ENCODE measurements at regions not wholly inside any gene's neighbourhood (a gene's known extent, or its start where the extent isn't known, plus 50 kb on each side); places are given as distances from the start of the nearest gene placed in this dataset.
"Not testable (repeated sequence)": the region's sequence is repeated elsewhere in the genome, so short reads cannot be mapped to it uniquely, and the experiment has no call there.

DNA sequence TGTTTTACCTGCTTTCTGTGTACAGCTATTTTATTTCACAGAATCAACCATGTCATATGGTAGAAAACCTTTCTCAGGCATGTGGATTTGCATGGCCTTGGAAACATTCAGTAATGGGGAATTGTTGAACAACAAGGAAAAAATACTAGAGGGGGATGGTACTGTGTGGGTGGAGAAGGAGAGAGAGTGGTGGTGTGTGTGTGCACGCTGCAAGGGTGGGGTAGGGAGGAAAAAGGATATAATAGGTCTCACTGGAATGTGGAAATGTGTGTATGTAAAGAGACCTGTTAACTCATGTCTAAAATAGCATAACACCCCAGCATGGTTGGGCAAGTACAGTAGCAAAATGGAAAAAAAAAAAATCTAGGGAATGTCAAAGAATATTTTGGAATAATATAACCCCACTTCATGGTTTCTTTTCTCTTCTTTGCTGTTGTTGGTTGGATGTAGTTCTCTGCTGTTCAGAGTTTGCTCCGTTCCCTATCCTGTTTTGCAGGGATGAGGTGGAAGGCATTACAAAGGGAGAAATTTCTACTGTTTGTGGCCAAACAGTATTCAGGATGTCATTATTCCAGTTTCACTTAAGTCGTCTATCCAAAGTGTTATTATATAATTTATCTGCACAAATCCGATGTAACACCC lies 93.9 kb upstream of the CITED2 start:
- in situ Hi-C loops (cut with HindIII; ENCODE audit: low sequenced_read_pairs) = no loop called here

DNA sequence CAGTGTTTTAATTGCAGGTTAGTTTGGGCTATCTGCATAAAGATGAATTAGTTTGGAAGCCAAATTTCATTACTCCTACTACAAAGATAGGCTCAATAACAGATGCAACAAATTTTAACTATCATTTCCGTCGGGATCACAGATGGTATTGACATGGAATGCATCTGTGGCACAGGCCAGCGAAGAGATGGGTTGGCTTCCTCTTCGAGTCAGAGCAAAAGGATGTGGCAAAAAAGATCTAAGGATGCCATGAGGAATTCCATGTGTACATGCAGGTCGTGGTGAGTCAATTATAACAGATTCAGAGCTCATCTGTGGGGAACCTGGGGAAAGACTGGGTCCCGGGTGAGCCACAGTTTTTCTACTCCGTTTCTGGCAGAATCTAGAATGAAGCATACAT lies 83.0 kb upstream of the CITED2 start:
- in situ Hi-C loops (cut with HindIII; ENCODE audit: low sequenced_read_pairs) = no loop called here

DNA sequence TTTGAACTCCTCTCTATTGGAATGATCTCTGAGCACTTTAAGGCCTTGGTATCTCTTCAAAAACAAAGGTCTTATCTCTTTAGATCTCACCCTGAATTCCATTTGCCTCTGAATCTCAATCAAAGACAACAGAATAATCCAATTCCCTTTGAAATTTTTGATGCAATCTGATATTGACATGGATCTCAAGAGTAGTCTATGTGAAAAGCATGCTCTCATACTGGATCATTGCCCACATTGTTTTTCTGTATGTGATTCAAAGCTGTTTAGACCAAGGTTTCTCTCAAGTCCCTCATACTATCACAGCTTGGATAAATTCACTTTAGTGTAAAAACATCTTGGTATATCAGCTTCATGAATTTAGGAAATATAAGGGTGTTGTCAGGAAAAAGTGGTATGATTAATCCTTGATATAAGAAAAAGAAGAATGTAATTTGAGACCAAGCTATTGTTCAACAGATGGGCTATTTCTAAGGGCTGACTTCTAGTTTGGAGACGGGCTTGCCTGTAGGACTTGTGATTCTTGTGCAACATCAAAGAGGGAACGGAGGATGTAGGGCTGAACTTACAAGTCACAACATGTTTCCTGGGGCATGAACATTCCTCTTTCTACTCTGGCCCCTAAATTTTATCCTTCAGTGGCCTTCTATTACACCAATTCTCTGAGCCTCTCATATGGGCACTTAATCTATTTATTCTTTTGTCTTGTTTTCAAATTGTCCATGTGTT lies 77.9 kb upstream of the CITED2 start:
- in situ Hi-C loops (cut with HindIII; ENCODE audit: low sequenced_read_pairs) = no loop called here

DNA sequence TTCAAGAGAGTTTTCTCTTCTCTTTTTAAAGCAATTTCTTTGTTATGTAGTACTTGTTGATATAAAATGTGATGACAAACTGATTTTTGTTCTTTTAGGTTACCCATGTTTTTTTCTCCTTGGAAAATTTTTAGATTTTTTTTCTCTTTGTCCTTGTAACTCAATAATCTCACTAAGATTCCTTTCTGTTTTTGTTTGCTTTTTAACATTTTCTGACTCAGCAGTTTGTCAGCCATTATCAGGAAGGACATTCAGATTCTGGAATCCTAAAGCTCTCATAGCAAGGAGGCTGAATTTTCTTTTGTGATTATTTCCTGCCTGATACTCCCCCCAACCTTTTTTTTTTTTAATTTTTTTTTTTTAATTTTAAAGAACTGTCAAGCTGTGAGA lies 75.2 kb upstream of the CITED2 start:
- in situ Hi-C loops (cut with HindIII; ENCODE audit: low sequenced_read_pairs) = no loop called here

DNA sequence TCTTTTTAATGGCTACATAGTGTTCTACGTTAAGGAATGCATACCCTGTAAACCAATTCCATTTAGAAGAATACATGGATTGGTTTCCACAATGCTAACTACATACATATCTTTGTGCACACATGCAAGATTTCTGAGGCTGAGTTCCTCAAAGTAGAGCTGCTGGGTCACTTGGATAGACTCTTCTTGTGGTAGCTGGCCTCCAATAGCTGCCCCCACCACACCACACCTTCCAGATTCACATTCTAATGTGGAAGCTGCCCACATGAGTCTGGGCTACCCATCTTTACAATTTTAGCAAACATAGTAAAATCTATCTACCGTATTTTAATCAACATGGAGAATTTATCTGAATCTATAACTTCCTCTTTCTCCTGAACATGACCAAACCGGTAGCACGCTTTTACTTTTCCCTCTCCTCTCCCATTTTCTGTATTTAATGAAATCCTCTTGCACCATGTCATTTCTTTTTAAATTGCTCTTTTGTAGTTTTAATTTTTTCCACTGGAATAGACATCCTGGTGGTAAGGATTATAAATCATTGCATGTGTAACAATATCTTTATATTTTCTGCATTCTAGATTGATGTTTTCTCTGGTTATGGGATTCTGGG lies 74.7 kb upstream of the CITED2 start:
- in situ Hi-C loops (cut with HindIII; ENCODE audit: low sequenced_read_pairs) = no loop called here

DNA sequence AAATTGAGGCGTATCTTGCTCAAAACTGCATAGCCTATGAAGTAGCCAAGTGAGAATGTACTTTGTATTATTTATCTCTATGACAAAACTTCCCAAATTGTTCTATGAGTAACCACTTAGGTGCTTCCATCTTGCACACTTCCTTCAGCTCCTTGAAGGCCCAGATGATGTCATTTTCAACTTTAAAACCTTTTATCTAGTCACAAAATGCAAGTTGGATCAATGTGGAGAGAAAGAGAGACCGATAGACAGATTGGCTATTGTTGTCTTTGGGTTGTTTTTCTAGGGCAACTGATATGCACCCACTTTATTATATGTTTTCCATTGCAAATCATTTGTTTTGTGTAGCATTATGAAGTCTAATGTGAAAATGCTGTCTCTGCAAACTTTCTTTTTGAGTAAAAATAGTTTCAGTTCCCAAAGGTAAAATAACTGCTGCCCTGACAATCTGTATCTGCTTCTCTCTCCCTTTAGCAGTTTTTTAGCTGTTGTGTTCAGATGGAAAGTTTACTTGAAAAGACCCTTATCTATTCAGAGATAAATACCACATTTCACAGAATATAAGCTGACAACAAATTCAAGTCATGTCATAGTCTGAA lies 73.7 kb upstream of the CITED2 start:
- in situ Hi-C loops (cut with HindIII; ENCODE audit: low sequenced_read_pairs) = no loop called here

DNA sequence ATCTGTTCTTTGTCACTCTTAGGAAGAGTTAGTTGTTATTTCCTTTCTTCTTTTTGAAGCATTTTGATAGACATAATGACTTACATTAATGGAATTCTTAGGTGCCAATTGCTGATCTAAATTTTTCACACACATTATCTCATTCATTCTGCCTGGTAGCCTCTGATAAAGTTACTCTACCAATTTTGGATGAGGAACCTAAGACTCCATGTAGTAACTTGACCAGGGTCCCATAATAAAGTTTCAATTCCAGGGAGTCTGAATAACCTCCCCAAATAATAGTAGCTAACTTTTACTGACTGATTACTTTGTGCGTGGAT lies 73.2 kb upstream of the CITED2 start:
- in situ Hi-C loops (cut with HindIII; ENCODE audit: low sequenced_read_pairs) = no loop called here

DNA sequence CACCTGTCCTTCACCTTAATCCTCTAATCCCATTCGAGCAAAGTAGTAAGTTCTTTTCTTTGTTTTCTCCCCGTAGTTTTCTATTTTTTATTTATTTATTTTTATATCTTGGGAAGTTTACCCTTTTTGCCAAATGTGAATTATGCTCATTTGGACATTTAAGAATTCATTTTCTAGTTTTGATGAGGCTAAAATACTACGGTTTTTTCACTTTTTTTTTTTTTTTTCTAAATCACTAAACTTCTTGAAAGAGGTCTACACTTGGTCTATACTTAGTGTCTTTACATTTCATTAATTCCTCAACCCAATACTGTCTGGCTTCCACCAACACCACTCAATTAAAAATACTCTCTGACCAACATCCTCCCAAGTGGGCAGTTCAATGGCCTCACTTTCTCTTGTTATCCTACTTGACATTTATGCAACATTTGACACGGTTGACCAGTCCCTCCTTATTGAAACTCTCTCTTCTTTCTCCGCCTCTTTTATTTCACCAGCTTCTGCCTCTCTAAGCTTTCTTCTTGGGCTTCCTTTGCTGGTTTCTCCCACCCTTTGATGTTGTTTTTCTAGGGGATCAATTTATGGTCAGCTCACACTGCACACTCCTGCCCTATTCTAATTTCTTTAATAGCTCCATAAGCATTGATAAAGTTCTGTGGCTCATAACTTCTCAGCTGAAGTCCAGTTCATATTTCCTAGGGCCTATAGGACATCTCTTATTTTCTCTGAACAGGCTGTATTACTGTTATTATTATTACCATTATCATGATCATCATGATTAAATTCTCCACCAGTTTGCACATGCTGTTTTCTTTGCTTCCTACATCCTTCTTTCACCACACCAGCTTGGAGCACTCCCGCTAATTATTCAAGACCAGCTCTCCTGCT lies 72.6 kb upstream of the CITED2 start:
- in situ Hi-C loops (cut with HindIII; ENCODE audit: low sequenced_read_pairs) = no loop called here

DNA sequence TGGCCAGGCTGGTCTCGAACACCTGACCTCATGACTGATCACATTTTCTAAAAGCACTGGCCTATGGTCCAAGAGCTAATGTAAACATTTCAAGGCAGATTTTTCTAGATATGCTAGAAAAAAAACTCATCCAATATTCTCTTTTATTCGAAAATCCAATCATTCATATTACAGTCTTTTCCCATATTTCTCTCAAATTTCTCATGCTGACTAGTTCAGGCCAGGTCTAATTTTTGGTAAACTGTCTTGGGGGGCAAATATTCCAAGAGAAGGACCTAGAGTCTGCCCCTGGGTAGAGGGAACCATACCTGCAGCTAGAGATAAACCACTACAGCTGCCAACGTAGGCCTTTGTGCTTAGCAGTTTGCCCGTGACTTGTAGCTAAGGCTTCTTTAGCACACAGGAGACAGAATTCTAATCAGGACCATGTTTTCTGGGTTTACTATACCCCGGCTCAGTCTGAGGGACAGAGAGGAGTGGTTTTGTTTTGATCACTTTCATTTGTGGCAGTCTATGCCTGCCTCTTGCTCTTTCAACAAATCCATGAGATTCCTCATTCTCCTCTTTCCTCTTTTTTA lies 71.8 kb upstream of the CITED2 start:
- in situ Hi-C loops (cut with HindIII; ENCODE audit: low sequenced_read_pairs) = no loop called here

DNA sequence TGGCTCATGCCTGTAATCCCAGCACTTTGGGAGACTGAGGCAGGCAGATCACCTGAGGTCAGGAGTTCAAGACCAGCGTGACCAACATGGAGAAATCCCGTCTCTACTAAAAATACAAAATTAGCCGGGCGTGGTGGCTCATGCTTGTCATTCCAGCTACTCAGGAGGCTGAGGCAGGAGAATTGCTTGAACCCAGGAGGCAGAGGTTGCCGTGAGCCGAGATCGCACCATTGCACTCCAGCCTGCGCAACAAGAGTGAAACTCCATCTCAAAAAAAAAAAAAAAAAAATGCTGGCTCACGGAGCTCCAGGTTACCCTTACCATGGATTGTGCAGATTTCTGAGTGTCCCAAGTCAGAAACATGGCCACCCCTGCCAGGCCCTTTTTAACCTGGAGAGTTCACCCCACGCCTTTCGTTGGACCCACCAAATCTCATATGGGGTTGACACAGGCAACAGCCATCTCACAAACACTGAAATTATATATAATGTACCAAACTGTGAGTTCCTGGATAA lies 69.9 kb upstream of the CITED2 start:
- in situ Hi-C loops (cut with HindIII; ENCODE audit: low sequenced_read_pairs) = not testable (repeated sequence)

DNA sequence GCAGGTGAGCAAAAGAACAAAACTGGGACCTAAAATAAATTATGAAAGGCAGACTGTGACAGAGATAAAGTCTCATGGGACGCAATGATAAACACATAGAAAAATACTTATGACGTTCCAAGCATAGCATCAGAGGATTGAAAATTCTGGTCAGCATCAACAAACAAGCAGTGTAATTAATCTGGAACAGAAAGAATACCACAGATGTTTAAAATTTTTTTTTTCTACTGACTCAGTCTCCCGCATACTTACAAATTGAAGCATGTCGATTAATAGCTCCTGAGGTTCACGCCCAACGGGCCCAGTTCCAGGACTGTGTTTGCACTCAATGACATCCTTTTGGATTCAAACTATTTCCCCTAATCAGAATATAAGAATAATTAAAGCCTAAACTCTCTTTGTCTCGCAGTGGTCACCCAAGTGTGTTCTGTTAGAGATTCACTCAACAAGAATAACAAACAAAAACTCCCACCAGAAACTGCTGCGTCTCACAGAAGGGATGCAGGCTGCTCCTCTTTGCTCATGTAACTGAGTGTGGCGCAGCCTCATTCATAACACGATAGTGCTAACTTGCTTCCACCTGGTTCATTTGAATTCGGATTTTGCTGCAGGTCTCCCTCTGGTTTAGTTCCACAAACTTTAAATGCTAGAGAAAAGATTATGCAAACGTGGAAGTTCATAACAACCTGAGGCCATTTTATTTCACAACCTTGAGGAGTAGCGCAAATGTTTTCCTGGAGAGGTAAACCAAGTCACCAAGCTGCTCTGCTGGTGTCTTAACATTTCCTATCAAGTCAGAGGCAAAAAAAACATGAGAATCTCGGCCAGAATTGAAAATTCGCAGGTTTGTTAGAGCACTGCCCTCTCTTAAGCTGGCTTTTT lies 69.0 kb upstream of the CITED2 start:
- in situ Hi-C loops (cut with HindIII; ENCODE audit: low sequenced_read_pairs) = no loop called here

DNA sequence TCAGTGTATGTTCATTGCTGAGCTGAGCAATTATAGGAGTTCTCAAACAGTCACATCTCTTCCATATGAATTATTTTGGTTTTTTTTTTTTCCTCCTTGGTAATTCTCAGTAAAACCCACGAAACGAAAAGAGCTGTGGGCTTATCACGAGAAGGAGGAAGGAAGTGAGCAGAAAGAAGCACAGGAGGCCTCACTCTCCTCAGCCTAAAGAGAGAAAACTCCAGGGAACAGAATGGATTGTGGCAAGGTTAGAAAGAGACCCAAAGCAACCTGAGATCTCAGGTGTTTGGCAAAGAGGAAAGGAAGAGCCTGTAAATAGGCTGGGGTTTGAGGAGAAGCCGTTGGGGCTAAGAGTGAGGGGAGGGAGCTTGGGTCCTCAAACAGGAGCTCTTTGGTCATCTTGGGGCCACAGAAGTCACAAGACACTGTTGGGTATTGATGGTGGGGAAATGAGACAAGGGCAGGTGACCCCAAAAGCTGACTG lies 67.8 kb upstream of the CITED2 start:
- in situ Hi-C loops (cut with HindIII; ENCODE audit: low sequenced_read_pairs) = no loop called here

DNA sequence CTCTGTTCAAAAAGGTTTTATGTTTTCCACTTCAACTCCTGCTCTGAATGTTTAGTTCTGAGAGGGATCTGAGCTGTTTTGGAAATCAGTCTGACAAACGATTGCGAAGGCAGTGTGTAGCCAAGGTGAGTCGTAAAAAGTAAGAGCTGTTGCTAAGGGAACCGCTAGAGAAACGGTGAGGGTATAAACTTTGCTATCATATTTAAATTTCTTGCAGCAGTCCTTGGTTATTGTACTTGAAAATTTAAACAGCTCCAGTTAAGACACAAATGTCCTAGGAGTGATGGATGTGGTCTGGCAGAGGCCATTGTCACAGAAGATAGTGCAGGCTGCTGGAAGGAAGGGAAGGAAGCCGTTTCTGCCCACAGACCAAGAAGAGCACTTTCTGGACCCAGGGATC lies 64.9 kb upstream of the CITED2 start:
- in situ Hi-C loops (cut with HindIII; ENCODE audit: low sequenced_read_pairs) = no loop called here

DNA sequence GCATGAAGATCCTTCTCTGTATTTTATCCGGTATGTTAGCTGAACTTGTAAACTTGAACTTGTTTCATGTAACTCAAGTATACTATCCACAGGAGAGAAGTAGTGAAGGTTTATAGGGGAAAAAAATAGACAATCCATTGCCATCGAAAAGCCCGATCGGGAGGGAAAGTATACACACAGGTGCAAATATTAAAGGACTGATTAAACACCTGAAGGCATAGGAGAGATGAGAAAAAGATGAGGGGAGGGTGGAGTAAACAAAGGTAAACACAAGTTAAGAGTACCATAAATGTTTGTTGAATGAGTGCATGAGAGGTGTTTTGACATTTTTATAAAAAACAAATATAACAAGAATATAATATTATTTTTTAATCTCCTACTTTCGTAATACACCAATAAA lies 64.3 kb upstream of the CITED2 start:
- in situ Hi-C loops (cut with HindIII; ENCODE audit: low sequenced_read_pairs) = no loop called here

DNA sequence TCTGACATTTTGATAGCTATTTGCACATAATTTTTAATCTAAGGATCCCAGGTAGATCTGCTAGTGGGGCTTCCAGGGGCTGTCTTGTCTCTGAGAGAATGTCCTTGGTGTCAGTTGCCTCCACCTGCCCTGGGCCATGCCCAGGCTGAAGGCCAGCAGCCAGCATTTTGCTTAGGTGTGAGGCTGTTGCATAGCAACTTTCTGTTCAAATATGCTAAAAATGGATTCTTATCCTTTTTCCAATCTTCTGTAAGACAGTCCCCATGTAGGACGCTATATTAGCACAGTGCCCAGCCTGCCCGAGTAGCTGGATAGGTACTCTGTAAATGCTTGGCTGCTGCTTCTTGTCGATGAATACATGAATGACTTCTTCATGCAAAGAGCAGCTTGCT lies 62.5 kb upstream of the CITED2 start:
- in situ Hi-C loops (cut with HindIII; ENCODE audit: low sequenced_read_pairs) = no loop called here

DNA sequence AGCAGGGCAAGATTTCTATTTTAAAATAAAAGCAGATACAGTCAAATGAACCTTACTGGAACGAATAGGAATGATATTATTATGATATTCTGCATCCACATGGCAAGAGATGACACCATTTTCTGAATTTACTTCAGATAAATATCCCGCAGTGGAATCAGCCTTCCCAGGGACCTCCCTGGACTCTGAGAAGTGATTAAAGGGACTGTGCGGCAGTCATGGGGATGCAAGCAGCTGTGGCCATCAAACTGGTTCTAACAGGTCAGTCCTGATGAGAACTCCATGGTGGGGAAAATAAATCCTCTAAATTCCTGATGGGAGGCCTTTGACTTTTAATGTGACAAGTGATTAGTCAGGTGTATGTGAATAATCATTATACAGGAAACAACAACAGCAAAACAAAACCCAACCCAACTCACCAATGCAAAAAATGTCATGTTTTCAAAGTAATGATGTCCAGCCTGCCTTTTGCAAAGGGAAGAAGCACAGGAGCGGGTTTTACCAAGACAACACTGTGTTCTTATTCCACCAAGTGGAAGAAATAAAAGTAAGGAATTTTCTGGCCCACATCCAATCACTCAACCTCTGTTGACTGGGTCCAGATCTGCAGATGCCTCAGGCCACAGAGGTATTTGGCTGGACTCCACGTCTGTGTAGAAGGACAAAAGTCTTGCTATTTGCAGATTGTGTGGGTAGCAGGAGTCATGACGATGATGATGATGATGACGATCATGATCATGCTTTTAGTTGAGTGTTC lies 61.9 kb upstream of the CITED2 start:
- in situ Hi-C loops (cut with HindIII; ENCODE audit: low sequenced_read_pairs) = no loop called here

DNA sequence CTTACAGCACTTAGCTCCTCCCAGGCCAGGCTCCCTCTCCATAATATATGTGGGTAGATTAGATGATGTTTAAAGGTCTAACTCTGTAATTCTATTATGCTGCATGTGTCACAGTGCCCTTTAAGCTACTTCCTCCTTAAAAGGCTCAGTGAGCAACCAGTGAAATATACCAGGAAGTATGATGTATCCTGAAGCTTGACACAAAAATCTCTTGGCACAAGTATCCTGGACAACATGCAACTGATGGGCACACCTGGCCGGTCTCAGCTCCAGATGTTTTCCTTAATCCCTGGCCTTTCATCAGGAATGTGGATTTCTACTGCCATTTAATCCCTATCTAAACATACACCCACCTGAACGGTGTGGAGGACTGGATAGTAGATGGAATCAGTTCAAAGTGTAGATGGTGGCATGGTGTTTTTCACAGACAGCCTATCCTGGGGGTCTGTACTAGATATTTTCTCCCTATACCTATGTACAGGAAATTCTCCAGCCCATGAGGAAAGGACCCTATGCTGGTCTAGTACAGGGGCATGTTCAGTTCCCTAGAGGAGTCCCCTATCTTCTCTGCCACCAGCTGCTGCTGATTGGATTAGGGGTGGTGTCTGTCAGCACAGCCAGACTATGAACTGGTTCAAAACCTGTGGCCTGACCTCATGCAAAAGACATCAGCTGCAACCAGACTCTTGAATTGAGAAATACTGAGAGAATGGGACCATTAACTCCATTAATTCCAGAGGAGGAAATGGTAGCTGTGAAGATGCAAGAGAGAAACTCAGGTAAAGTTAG lies 59.4 kb upstream of the CITED2 start:
- in situ Hi-C loops (cut with HindIII; ENCODE audit: low sequenced_read_pairs) = no loop called here

DNA sequence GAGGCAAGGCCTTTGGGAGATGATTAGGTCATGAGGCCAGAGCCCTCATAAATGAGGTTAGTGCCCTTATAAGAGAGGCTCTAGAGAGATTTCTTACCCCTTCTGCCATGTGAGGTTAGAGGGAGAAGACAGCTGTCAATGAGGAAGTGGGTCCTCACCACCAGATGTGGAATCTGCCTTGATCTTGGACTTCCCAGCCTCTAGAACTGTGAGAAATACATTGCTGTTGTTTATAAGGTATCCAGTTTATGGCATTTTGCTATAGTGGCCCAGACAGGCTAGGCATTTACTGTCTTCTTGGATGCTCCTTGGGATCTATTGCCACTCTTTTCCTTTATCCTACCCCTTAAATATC lies 57.1 kb upstream of the CITED2 start:
- in situ Hi-C loops (cut with HindIII; ENCODE audit: low sequenced_read_pairs) = no loop called here

Data from DLD1 (cell line).